ENCODE measurements at regions not wholly inside any gene's neighbourhood (a gene's known extent, or its start where the extent isn't known, plus 50 kb on each side); places are given as distances from the start of the nearest gene placed in this dataset.

- no peak for DNase-seq (ENCODE audit: low read depth in 2 of 2)
Observed at GRCh38 chr10:69740126-69740525, 61.6 kb upstream of the COL13A1 start.

- no peak for DNase-seq (ENCODE audit: low read depth in 2 of 2)
Observed at GRCh38 chr10:69741252-69741651, 60.5 kb upstream of the COL13A1 start.

- DNase-seq (ENCODE audit: low read depth in 2 of 2): no peak
Observed at GRCh38 chr10:69741671-69742355, 59.9 kb upstream of the COL13A1 start.

- DNase-seq (ENCODE audit: low read depth in 2 of 2): no peak
Observed at GRCh38 chr10:69742356-69742695, 59.4 kb upstream of the COL13A1 start.

GRCh38 chr10:69742928-69743602, 58.6 kb upstream of the COL13A1 start:
- no peak for DNase-seq (ENCODE audit: low read depth in 2 of 2)

- no peak for DNase-seq (ENCODE audit: low read depth in 2 of 2)
Observed at GRCh38 chr10:69744971-69745370, 56.7 kb upstream of the COL13A1 start.

- DNase-seq (ENCODE audit: low read depth in 2 of 2): no peak
Observed at GRCh38 chr10:69745698-69746097, 56.0 kb upstream of the COL13A1 start.

- no peak for DNase-seq (ENCODE audit: low read depth in 2 of 2)
Observed at GRCh38 chr10:69747179-69747578, 54.5 kb upstream of the COL13A1 start.

- no peak for DNase-seq (ENCODE audit: low read depth in 2 of 2)
Observed at GRCh38 chr10:69748621-69749020, 53.1 kb upstream of the COL13A1 start.

GRCh38 chr10:69749178-69750010, 52.3 kb upstream of the COL13A1 start:
- no peak for DNase-seq (ENCODE audit: low read depth in 2 of 2)

- no peak for DNase-seq (ENCODE audit: low read depth in 2 of 2)
Observed at GRCh38 chr10:69750011-69750373, 51.7 kb upstream of the COL13A1 start.

GRCh38 chr10:69750725-69751124, 51.0 kb upstream of the COL13A1 start:
- no peak for DNase-seq (ENCODE audit: low read depth in 2 of 2)

- no peak for DNase-seq (ENCODE audit: low read depth in 2 of 2)
Observed at GRCh38 chr10:69751214-69751613, 50.5 kb upstream of the COL13A1 start.
